Right cardiac atrium (tissue), 5 donors: ENCODE measurements at regions not wholly inside any gene's neighbourhood (a gene's known extent, or its start where the extent isn't known, plus 50 kb on each side); places are given as distances from the start of the nearest gene placed in this dataset.

Source experiments
- ATAC-seq, 2 donors: fragments of 200-7000 bp; cut with Tn5 transposase; one replicate each; pipeline versions ENCODE4 v1.8.0 to v1.9.1; 2020; ENCODE audit warnings: moderate library complexity in 2 of 2, mild to moderate bottlenecking in 1 of 2
- DNase-seq, 3 donors: peaks; one replicate each; pipeline ENCODE4 v3.0.0-alpha.2; 2020
- H3K27ac ChIP-seq: one replicate; pipeline ENCODE4 v1.5.1; 2013; ENCODE audit warnings: mild to moderate bottlenecking, low read length, control low read depth, moderate library complexity
- H3K27me3 ChIP-seq: one replicate; pipeline ENCODE4 v1.6.1; 2013; ENCODE audit not compliant: control insufficient read depth, insufficient read depth
- H3K4me1 ChIP-seq: one replicate; pipeline ENCODE4 v1.6.1; 2013; ENCODE audit warnings: low read length; ENCODE audit not compliant: control insufficient read depth, insufficient read depth
- H3K4me3 ChIP-seq: one replicate; pipeline ENCODE4 v1.5.1; 2013; ENCODE audit warnings: low read length, control low read depth
- H3K9me3 ChIP-seq: one replicate; pipeline ENCODE4 v1.6.1; 2013; ENCODE audit warnings: low read length; ENCODE audit not compliant: control insufficient read depth
- WGBS: extraction: QIAGEN DNeasy Blood & Tissue Kit; methylation state at CpG from one replicate; pipeline ENCODE4 v1.1.7; 2013; 5-methylcytosine and 5-hydroxymethylcytosine counted together
- intact Hi-C, 4 donors: fragments of 100-400 bp; cut with DNase I; formaldehyde crosslinking; loops; one replicate each; pipeline versions ENCODE4 v1.11.0 to v1.14.0; 2022 to 2023
- donor health status: healthy with polysubstance abuse.
- donor health status: DM: no; HTN: yes; CAD: no.
- donor health status: DM: no; HTN: no; CAD: no.
- donor health status: DM: no; HTN: yes; CAD: no; lungs with severe emphysema.
- donor health status: DM: yes; HTN: yes; CAD: no.

- Histone ChIP-seq H3K4me3 (no peak overlapping the region), H3K4me1 (peaks cover 6% of the 10 kb centered on the region), H3K9me3 (no peaks in the 10 kb centered on the region), H3K27ac (no peak overlapping the region), H3K27me3 (no peaks in the 10 kb centered on the region)
- ATAC-seq (peak; percentile 24 to 57), DNase-seq (peak in 1 of 3 donors; percentile 45)
- 65% methylated on average over 3 of the region's 3 CpGs for WGBS
- intact Hi-C loops: no loop called here
Observed at GRCh38 chr10:78996792-78997129, 72.0 kb upstream of the ZMIZ1 start.

- Histone ChIP-seq H3K4me1 (peaks cover 6% of the 10 kb centered on the region), H3K27me3 (no peaks in the 10 kb centered on the region), H3K27ac (no peak overlapping the region), H3K9me3 (no peaks in the 10 kb centered on the region), H3K4me3 (no peak overlapping the region)
- DNase-seq (peak in 1 of 3 donors; percentile 19), ATAC-seq (no peak)
- 79% methylated on average over 10 of the region's 10 CpGs for WGBS
- intact Hi-C loops: no loop called here
Observed at GRCh38 chr10:78997635-78998618, 70.8 kb upstream of the ZMIZ1 start.

- Histone ChIP-seq H3K27me3 (no peaks in the 10 kb centered on the region), H3K4me3 (no peak overlapping the region), H3K27ac (no peak overlapping the region), H3K4me1 (peaks cover 6% of the 10 kb centered on the region), H3K9me3 (no peaks in the 10 kb centered on the region)
- intact Hi-C loops: no loop called here
- WGBS: 50% methylated on average over 10 of the region's 10 CpGs
- peak; percentile 16 for ATAC-seq
- DNase-seq: peak in 1 of 3 donors; percentile 26
Observed at GRCh38 chr10:79001082-79001885, 67.5 kb upstream of the ZMIZ1 start.

GRCh38 chr10:79002336-79002735 lies 66.4 kb upstream of the ZMIZ1 start:
- ATAC-seq (no peak), DNase-seq (peak in 1 of 3 donors; percentile 5)
- H3K27me3 ChIP-seq: no peaks in the 10 kb centered on the region
- no peak overlapping the region for H3K27ac ChIP-seq
- no peak overlapping the region for H3K4me3 ChIP-seq
- H3K4me1 ChIP-seq: no peaks in the 10 kb centered on the region
- no peaks in the 10 kb centered on the region for H3K9me3 ChIP-seq
- WGBS: 83% methylated on average over 3 of the region's 3 CpGs
- intact Hi-C loops: no loop called here

- peak in 1 of 3 donors; percentile 60 for DNase-seq
- Histone ChIP-seq H3K9me3 (no peaks in the 10 kb centered on the region), H3K4me3 (no peak overlapping the region), H3K27ac (peak overlapping the region; percentile 57), H3K27me3 (no peaks in the 10 kb centered on the region), H3K4me1 (peaks cover 3% of the 10 kb centered on the region)
- WGBS: 71% methylated on average over 19 of the region's 19 CpGs
- intact Hi-C loops: no loop called here
- peak; percentile 62 to 64 for ATAC-seq
Observed at GRCh38 chr10:79003183-79004100, 65.3 kb upstream of the ZMIZ1 start.

GRCh38 chr10:79004311-79004710 lies 64.5 kb upstream of the ZMIZ1 start:
- DNase-seq (no peak), ATAC-seq (no peak)
- intact Hi-C loops: no loop called here
- Histone ChIP-seq H3K4me1 (peaks cover 3% of the 10 kb centered on the region), H3K9me3 (no peaks in the 10 kb centered on the region), H3K27me3 (no peaks in the 10 kb centered on the region), H3K27ac (no peak overlapping the region), H3K4me3 (no peak overlapping the region)
- 73% methylated on average over 5 of the region's 5 CpGs for WGBS

GRCh38 chr10:79005126-79005810 lies 63.5 kb upstream of the ZMIZ1 start:
- intact Hi-C loops: no loop called here
- no peak for ATAC-seq

GRCh38 chr10:79007018-79007417 lies 61.7 kb upstream of the ZMIZ1 start:
- intact Hi-C loops: no loop called here
- no peak overlapping the region for H3K27ac ChIP-seq
- 90% methylated on average over 8 of the region's 8 CpGs for WGBS

More at GRCh38 chr10:79005126-79005810, 63.5 kb upstream of the ZMIZ1 start:
- 68% methylated on average over 11 of the region's 11 CpGs for WGBS
- Histone ChIP-seq H3K27ac (no peak overlapping the region), H3K4me1 (peaks cover 3% of the 10 kb centered on the region), H3K9me3 (no peaks in the 10 kb centered on the region), H3K4me3 (no peak overlapping the region), H3K27me3 (no peaks in the 10 kb centered on the region)
- DNase-seq: no peak

GRCh38 chr10:79007421-79008319 lies 61.1 kb upstream of the ZMIZ1 start:
- H3K9me3 ChIP-seq: no peaks in the 10 kb centered on the region
- H3K4me1 ChIP-seq: peaks cover 3% of the 10 kb centered on the region
- no peak overlapping the region for H3K4me3 ChIP-seq
- ATAC-seq: peak; percentile 48 to 54
- intact Hi-C loops: no loop called here
- H3K27ac ChIP-seq: no peak overlapping the region
- H3K27me3 ChIP-seq: no peaks in the 10 kb centered on the region
- DNase-seq: peak in 2 of 3 donors; percentile 37 to 67
- 69% methylated on average over 5 of the region's 5 CpGs for WGBS

More at GRCh38 chr10:79007018-79007417, 61.7 kb upstream of the ZMIZ1 start:
- Histone ChIP-seq H3K9me3 (no peaks in the 10 kb centered on the region), H3K4me1 (peaks cover 3% of the 10 kb centered on the region), H3K4me3 (no peak overlapping the region), H3K27me3 (no peaks in the 10 kb centered on the region)
- DNase-seq (no peak), ATAC-seq (no peak)
